ENCODE measurements at regions not wholly inside any gene's neighbourhood (a gene's known extent, or its start where the extent isn't known, plus 50 kb on each side); places are given as distances from the start of the nearest gene placed in this dataset.
A peak's percentile ranks its signal among the peaks of the same experiment; 100 is the strongest.
"Not testable (repeated sequence)": the region's sequence is repeated elsewhere in the genome, so short reads cannot be mapped to it uniquely, and the experiment has no call there.

DNA sequence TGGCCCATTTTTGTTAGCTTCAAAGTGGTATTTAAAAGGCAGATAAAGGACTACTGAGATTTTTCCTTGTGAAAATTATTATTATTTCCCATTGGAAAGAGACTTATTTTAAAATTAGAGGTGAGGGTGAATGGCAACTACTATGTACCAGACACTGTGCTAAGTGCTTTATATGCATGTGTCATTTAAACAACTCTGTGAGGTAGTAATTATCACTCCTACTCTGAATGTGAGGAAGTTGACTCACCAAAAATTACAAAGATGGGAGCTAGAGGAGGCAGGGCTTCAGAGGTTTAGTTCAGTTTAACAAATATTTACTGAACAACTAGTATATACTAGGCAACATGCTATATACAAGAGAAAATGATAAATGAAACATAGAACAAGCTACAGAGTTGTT is 78.2 kb downstream of the MSL3 start:
- DNase-seq (ENCODE audit: low read depth), result no peak

DNA sequence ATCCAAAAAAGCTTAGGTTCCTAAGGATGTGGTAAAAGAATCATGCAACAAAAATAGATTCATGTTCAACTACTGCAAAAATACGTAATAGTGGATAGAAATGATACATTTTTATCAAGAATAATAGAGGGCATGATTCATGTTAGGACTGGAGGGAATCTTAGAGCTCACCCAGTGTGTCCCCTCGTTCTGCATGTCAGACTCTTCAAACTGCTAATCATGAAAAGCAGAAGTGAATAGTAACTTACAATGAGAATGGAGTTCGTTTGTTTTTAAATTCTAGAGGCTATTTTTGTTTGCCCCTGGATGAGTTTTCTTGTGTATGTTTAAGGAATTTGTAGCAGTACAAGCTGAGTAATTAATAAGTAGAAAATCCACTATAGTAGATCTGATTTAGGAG is 79.4 kb downstream of the MSL3 start:
- no peak for DNase-seq (ENCODE audit: low read depth)

DNA sequence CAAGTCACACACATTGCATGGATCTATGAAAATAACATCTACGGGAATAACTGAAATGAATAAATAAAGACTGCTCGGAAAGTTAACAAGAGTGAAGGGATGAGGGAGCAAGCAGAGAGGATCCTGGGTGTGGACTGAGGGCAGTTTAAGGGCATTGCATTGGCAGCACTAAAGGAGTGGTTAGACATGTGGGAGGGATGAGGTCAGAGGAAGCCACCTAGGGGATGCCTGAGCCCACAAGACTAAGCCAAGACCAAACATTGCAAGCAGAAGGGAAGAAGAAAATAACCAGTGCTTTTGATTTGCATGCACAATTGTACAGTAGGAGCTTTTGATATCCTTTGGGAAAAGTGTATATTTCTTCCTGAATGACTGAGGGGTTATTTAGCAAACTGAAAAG is 106.1 kb downstream of the MSL3 start:
- DNase-seq (ENCODE audit: low read depth), result no peak

DNA sequence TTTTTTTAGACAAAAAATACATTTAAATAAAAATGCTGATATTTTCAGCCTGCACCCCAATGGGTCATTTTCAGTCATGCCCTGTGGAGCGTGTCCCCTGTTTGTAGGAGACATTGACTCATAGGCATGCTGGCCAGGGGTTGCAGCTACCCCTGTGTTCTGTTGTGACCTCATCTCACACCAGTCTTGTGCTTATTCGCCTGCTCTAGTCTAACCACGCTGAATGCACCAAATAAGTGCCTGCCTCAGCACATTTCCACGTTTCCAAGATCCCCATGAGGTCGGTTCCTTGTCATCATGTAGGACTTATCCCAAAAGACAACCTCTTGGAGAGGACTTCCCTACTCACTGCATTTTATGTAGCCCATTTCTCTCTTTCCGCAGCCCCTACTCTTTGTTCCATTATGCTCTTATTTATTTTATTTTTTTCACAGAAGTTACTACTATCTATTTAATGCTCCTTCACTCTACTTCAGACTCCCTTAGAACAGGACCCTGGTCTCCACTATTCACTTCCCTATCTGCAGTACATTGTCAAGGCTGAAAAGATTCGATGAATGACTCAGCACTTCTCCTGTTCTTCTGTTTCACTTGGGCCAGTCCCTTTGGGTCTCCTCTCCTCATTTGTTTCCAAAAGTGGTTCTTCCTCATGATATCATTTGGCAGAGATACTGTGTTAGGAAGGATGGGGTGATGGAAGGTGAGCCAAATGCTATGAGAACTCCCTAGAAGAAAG is 109.7 kb downstream of the MSL3 start:
- DNase-seq (ENCODE audit: low read depth), result no peak

DNA sequence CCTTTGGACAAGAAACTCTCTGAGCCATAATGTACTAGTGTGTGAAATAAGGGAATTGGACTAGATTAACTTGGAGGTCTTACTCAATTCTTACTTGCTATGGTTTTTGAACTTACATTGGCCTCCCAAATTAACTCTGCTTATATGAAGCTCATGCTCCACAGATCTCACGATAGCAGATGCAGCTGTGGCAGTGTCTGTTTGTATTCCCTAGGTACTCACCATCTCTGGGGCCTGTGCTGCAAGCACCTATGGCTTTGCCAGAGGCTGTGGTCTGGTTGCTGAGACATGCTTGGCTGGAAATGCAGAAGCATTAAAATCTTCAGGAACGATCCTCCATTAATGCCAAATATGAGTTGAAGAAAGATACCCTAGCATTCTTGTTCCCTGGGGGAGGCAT is 112.8 kb downstream of the MSL3 start:
- no peak for DNase-seq (ENCODE audit: low read depth)

DNA sequence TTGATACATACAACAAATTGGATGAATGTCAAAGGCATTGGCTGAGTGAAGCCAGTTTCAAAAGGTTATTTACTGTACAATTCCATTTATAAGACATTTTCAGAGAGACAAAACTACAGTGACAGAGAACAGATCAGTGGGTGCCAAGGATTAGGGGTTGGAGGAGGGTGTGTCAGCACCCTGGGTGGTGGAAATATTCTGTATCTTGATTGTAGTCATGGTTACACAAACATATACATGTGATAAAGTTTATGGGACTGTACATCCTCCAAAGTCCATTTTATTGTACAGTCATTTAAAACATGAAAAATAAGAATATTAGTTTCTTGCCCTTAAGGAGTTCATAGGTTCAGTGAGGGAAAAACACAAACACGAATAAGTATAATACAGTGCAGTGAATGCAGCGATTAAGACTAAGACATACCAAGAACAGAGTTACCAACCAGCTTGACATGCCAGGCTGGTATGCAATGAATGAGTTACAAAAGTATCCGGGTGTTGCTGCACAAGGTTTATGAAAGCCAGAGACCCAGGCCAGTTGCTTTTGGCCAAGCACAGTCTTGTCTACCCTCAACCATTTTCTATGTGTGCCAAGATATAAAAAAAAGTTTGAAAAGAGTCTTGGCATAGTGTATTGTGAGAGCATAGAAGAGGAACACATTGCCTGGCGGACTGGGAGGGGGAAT is 123.6 kb downstream of the MSL3 start:
- DNase-seq (ENCODE audit: low read depth), result no peak

DNA sequence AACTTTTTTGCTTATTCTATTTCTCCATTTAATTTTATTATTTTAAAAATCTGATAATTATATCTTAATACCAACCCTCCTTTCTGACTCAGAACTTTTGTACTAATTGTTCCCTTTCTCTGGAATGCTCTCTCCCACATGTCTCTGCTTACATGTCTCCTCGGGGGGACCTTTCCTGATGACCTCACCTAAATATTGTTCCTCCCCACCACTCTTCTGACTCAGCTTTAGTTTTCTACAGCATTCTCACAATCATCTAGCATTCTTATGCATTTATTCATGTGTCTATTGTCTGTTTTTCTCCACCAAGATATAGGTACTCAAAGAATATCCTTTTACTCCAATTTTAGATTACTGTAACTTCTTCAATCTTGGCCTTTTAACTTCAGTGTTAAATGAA is 128.7 kb downstream of the MSL3 start:
- no peak for DNase-seq (ENCODE audit: low read depth)

DNA sequence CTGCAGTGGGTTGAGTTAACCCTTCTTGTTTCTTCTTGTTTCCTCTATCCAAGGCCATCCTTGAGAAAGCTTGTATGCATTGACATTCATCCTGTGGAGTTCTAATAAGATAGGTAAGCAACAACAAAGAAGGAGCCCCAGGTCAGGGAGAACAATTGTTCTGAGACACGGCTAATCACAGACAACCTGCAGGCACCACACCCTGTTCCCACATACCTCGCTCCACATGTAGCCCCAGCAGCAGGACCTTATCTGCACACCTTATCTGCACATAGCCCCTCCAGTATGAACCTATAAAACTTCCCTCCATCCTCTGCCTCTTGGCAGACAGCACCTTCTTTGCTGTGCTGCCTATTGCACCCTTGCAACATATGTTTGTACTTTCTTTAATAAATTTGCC is 129.1 kb downstream of the MSL3 start:
- DNase-seq (ENCODE audit: low read depth), result no peak

DNA sequence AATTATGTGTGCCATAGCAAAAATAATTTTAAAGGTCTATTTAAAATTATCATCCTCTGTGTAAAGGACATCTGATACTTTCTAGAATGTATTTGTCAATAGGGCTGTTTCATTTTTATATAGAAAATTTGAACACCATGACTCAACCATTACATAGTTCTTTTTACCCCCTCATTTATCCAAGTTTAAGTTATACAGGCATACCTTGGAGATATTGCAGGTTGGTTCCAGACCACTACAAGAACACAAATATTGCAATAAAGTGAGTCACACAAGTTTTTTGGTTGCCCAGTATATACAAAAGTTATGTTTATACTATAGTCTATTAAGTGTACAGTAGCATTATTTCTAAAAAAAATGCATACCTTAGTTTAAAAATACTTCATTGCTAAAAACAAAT is 130.4 kb downstream of the MSL3 start:
- DNase-seq (ENCODE audit: low read depth), result no peak

DNA sequence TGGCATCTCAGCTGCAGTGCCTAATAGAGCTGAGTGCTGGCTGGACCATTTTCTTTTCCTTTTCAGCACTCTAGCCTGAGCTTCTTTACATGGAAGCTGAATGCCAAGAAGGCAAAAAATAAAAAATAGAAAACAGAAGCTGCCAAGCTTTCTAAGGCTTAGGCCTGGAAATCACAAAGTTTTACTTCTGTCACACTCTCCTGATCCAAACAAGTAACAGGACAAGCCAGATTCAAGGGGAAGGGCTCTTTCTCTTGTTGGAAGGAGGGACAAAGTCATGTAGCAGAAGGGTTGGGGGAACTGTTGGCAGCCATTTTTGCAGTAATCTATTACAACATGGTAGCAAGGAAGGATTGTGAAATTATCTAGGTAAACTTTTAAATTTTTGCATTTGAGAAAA is 131.8 kb downstream of the MSL3 start:
- no peak for DNase-seq (ENCODE audit: low read depth)

DNA sequence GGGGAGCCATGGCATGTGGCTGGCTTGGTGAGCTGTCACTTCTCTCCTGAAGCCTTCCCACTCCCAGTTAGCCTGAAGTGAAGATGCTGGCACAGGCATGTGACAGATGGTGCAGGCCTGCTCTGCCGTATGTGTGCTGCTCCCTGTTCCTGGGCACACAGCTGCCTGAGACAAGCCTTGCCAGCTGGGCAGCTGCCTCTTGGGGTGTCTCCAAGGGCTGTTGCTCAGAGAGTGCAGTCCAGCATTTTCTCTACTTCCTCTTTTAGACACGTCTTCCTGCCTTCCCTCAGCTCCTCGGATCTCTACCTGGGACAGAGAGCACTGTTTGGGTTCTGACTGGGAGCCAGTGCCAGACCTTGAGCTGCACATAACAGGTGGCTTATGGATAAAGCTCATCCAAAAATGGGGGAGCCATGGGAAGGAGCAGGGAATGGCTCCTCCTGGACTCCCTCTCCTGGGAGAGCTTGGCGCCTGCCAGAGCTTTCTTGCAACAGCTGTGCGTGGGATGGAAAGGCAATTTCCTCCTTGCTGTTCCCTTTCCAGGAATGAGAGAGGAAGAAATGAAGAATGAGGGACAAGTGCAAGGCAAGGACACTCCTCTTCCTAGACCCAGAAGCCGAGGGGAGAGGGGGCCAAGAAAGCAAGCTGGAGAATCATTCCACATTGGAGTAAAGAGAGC is 132.9 kb downstream of the MSL3 start:
- no peak for DNase-seq (ENCODE audit: low read depth)

DNA sequence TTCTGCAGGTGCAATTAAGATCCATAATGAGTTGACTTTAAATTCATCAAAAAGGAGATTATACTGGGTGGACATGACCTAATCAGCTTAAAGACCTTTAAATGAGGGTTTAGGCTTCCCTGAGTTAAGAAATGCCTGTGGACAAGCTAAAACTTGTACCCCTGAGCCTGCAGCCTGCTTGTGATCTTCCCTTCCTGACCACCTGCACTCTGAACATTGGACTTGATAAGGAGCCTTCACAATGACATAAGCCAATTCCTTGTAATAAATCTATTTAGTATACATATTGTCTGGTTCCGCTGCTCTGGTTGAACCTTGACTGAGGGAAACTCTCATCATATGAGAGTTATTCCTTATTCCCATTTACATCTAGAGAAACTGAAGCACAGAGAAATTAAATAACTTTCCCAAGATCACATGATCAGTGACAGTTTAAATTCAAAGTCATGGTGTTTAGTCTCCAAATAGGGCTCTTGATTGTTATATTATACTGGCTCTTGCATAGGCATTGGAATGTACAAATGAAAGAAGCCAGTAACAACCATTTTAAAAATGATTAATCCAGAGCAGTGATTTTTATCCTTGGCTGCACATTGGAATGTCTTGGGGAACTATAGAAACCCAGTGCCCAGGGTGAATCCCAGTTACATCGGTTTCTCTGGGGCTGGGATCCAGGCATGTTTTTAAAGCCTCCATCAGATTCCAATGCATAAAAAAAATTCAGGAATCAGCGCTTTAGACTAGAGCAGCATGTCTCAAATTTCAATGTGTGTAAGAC is 136.1 kb downstream of the MSL3 start:
- no peak for DNase-seq (ENCODE audit: low read depth)

DNA sequence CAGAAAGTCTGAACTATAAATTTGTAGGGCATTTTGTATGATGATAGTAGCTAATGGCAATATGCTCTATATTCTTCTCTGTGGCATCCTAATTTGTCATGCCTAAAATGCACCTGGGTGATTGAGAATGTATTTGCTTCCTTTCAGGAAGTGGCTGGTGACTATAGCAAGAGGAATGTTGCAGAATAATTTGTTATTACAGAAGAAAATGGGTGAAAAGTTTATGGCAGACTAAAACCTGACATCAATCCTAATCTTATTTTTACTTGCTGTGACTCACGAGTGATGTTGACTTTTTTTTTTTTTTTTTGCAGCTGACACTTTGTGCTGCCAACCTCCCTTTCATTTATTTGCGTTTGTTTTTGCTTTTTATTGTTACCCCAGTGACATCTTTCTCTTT is 141.1 kb downstream of the MSL3 start:
- DNase-seq (ENCODE audit: low read depth), result no peak

DNA sequence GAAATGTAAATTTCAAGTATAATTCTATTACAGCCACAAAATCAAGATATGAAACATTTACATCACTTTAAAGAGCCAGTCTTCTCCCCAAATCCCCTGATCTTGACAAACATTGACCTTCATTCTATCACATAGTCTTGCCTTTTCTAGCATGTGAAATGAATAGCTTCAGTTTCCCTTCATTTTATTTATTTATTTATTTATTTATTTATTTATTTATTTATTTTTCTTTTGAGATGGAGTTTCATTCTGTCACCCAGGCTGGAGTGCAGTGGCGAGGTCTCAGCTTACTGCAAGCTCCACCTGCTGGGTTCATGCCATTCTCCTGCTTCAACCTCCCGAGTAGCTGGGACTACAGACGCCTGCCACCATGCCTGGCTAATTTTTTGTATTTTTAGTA is 147.9 kb downstream of the MSL3 start:
- DNase-seq (ENCODE audit: low read depth), result not testable (repeated sequence)

DNA sequence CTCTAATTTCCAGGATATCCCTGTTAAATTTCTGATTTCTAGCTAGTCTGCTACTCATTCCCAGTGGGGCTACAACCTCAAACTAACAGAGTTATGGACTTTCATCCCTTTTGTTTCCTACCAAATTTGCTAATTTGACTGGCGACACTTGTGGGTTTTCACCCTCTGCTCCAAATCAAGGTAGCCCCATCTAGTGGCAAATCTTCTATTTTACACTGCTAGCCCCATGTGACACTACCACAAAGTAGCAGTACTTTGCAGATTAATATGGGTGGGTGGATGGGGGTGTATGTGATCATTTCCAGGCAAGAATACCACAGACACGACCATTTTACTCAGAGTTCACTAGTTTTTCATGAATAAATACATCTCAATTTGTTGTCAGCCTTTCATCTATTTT is 150.3 kb downstream of the MSL3 start:
- DNase-seq (ENCODE audit: low read depth), result no peak

DNA sequence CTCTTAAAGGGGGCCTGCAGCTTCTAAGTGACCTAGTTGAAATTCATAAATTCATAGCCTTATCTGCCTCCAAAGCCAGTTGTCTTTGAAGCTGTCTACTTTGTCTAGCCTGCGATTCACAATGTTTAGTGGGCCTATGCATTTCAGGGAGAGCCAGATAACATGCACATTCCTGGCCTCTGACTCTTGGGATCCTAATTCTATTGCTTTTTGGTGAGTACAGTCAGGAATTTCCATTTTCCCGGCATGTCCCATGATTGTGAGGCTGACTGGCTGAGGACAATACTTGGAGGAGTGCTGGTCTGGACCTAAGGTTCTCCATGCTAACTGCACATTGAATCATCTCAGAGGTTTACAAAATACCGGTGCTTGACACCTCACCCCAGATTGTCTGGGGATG is 155.0 kb downstream of the MSL3 start:
- DNase-seq (ENCODE audit: low read depth), result no peak

DNA sequence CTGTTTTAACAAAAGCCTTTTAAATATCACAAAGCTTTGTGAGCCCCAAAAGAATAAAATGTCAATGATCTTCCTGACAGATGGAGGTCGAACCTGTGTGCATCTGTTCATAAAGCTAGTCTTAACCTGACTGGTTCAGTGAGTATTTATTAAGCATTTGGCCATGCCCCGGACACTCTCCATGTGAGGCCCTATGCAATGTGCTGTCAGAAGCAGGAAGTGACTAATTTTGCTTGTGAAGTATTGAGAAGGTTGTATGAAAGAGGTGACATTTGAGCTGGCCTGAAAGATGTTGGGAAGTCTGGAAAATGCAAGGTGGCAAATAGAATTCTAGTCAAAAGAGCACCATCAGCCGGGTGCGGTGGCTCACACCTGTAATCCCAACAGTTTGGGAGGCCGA is 171.4 kb downstream of the MSL3 start:
- no peak for DNase-seq (ENCODE audit: low read depth)

DNA sequence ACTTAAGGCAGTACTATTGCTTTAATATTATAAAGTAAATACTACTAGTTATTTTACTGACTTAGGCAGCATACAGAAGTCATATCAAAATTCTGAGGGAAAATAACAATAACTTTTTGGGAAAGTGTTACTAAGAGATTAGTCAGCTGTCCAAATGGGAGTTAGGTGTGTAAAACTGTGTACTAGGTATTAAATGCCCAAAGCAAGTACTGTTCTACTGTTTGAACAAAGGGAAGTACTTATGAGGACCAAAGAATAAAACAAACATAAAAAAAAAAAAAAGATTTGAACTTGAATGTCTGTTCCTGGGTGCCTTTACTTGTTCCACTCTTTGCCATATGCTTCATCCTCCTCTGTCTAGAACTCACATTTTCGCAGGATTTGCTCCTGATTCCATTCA is 174.4 kb downstream of the MSL3 start:
- DNase-seq (ENCODE audit: low read depth), result no peak

DNA sequence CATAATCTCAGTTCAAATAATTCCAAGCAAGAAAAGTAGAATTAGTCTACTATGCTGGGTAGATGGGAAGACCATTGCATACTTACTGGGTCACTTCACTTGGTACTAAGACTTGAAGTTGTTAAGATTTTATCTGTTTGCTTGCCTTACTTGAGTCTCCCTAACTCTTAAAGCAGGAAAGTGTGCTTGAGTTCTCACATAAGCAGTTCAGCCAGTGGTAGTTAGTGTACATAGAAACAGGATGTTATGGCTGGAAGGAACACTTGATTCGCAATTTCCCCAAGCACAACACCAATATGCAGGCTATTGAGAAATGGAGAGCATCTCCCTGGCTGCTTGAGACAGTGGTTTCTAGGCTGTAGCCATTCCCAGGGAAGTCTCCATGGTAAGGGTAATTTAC is 176.1 kb downstream of the MSL3 start:
- no peak for DNase-seq (ENCODE audit: low read depth)

DNA sequence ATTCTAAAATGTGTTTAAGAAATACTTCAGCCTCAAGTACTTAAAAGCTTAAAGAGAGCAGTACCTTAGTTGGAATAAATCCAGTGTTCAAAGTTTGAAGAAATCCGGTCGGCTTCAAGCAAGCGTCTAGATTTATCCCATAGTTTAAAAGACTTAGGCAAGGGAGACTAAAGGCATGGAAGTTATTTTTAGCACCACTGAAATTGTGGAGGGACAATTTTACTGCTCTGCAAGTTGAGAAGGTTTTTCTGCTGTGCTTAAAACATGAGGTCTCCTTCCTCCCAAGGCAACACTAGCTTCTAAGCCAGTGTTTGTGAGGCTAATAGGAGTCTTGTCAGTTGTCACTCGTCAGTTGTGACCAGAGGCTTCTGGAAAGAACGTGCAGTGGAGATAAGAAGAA is 183.5 kb downstream of the MSL3 start:
- DNase-seq (ENCODE audit: low read depth), result no peak

DNA sequence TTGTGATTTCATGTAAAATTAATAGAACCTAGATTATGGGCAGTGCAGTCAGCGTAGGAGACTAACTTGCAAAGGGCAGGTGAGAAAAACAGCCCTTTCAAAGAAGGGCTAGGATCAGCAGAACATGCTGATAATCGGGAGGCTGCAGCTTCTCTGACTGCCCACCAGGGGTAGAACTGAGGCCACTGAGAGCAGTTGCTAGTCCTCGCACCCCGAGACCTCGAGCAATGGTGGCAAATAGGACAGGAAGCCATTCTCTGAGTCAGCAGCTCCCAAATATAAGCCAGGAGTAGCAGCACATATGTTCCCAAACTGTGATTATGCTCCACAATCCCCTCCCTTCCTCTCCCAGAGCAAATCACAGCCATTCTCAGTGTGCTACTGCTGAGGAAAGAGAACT is 186.5 kb downstream of the MSL3 start:
- DNase-seq (ENCODE audit: low read depth), result peak; percentile 26

DNA sequence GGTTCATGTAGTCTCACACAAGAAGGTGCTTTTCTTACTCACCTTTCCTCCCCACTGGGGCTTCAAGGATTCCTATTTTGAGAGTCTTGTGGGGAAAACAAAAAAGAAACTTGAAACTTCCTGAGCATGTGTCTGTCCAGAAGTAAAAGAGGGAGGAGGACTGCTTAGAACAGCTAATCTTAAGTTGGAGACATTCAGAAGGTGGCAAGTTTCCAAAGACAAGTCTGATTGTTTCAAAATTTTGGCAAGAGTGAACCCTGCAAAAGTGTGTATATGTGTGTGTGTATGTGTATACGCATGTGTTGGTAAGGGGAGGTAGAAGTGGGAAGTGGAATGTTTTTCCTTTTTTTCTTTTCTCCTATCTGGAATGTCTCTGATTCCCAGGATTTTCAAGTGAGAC is 189.0 kb upstream of the FRMPD4 start:
- no peak for DNase-seq (ENCODE audit: low read depth)
